Astrocyte of the cerebellum (primary cell): ENCODE measurements at regions not wholly inside any gene's neighbourhood (a gene's known extent, or its start where the extent isn't known, plus 50 kb on each side); places are given as distances from the start of the nearest gene placed in this dataset.

Source experiments
- DNase-seq: peaks from one replicate; pipeline ENCODE4 v3.0.0-alpha.2; 2011; ENCODE audit warnings: low read depth
- H3K4me3 ChIP-seq: 2 replicates; pipeline ENCODE4 v1.5.1; 2011; ENCODE audit warnings: mild to moderate bottlenecking, low read depth, low read length, moderate library complexity
- in situ Hi-C: cut with HindIII; loops from 2 replicates; pipeline ENCODE4 v1.10.0; 2017; ENCODE audit warnings: low sequenced_read_pairs
- TF ChIP-seq, protein P1 (sequence below): IDR thresholded peaks from 2 replicates; pipeline ENCODE4 v1.5.1; 2012; ENCODE audit warnings: low read length, low read depth, moderate library complexity, mild to moderate bottlenecking; ENCODE audit errors: missing control alignments

DNA sequence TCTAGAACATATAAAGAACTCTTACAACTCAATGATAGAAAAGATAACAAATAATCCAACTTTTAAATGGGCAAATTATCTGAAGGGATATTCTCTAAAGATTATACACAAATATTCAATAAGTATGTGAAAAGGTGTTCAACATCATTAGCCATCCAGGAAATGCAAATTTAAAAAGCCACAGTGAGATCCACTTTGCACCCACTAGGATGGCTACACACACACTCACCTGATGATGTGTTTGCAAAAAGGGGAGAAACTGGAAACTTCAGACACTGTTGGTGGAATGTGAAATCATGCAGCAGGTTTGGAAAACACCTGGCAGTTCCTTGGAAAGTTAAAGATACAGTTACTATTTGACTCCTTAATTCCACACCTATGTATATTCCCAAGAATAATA, 87.2 kb upstream of the GYPC start:
- TF ChIP-seq, protein P1, sequence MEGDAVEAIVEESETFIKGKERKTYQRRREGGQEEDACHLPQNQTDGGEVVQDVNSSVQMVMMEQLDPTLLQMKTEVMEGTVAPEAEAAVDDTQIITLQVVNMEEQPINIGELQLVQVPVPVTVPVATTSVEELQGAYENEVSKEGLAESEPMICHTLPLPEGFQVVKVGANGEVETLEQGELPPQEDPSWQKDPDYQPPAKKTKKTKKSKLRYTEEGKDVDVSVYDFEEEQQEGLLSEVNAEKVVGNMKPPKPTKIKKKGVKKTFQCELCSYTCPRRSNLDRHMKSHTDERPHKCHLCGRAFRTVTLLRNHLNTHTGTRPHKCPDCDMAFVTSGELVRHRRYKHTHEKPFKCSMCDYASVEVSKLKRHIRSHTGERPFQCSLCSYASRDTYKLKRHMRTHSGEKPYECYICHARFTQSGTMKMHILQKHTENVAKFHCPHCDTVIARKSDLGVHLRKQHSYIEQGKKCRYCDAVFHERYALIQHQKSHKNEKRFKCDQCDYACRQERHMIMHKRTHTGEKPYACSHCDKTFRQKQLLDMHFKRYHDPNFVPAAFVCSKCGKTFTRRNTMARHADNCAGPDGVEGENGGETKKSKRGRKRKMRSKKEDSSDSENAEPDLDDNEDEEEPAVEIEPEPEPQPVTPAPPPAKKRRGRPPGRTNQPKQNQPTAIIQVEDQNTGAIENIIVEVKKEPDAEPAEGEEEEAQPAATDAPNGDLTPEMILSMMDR, result no peak
- H3K4me3 ChIP-seq, result no peak overlapping the region
- DNase-seq, result no peak
- in situ Hi-C loops, result no loop called here

DNA sequence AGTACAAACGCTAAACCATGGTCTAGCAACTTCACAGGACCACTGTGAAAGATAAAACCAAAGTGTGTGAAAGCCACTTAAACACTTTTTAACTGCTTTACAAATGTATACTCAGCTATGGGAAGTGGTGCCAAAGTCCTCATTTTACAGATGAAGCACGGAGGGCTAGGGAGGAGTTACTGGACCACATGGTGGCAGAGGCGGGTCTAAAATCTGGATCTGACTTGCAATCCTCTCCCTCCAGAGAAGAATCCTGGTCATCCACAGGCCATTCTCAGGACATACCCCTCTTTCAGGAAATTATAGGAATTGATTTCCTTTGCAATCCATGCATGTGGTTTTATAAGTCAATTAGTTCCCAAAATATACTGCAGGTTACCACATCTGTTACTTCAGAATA, 84.6 kb upstream of the GYPC start:
- in situ Hi-C loops, result no loop called here

DNA sequence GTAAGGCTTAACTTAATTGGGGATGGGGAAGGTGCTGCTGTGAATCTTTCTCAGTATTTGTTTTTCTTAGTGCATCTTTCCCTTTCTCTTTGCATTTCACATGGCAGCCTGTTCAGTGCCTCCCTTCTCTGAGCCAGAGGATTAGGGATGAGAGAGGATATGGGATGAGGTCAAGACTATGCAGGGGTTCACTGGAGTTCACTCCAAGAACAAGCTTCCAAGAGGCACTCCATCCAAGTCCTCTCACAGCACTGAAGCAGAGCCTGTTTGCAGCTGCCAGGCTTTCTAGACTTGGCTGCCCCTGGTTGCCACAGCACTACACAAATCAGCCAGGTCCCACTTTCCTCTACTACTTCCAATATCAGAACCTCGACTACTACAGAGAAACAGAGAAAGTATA, 80.3 kb upstream of the GYPC start:
- TF ChIP-seq, protein P1, result no peak
- in situ Hi-C loops, result no loop called here
- DNase-seq, result no peak
- H3K4me3 ChIP-seq, result no peak overlapping the region

More for the DNA sequence above, 84.6 kb upstream of the GYPC start:
- DNase-seq, result no peak
- TF ChIP-seq, protein P1, result no peak
- H3K4me3 ChIP-seq, result no peak overlapping the region

DNA sequence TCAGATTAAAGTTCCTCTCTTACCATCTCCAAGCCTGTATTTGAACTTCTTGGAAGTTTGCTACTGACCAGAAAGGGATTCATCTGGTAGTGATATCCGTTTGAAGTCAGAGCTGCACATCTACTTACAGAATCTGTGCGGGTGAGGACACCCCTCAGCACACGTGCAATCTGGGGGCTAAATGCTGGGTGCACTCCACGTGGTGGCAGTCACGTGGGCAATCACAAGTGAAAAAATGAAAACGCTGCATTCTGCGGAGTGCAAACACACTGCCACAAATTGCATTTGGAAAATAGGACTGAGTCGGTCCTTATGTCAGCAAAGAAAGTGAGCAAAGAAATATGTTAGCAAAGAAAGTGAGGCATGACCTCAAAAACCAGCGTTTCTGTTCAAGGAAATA, 76.1 kb upstream of the GYPC start:
- no peak overlapping the region for H3K4me3 ChIP-seq
- TF ChIP-seq, protein P1, result no peak
- no peak for DNase-seq
- in situ Hi-C loops, result no loop called here

DNA sequence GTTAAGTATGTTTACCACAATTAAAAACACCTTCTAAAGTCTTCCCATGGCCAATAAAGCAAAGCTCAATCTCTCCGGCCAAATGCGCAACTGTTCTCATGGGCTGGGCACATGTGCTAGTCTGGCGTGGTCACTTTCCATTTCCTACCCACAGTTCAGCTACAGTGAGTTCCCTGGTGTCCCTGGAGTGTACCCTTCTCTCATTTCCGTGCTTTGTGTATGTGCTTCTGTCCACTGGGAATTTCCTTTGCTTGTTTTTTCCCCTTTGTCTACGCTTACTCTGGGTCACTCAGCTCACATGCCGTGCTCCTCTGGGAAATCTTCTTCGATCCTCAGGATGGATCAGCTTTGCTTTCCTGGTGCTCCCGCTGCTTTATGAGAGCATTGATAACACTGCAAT, 69.6 kb upstream of the GYPC start:
- in situ Hi-C loops, result no loop called here
- no peak overlapping the region for H3K4me3 ChIP-seq
- no peak for DNase-seq
- TF ChIP-seq, protein P1, result no peak

DNA sequence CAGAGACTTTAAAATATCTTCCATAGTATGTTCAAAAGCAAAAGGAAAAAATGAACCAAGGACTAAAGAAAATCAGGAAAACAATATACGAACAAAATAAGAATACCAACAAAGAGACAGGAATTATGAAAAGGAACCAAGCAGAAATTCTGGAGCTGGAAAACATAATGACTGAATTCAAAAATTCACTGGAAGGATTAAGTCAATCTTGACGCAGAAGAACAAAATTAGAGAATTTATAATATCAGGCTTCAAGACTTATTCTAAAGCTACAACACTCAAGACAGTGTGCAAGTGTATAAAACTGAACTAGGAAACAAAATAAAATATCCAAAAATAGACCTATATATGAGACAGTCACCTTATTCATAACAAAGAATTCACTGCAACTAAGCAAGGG, 56.9 kb upstream of the GYPC start:
- in situ Hi-C loops, result no loop called here
- TF ChIP-seq, protein P1, result no peak
- no peak for DNase-seq
- H3K4me3 ChIP-seq, result no peak overlapping the region

DNA sequence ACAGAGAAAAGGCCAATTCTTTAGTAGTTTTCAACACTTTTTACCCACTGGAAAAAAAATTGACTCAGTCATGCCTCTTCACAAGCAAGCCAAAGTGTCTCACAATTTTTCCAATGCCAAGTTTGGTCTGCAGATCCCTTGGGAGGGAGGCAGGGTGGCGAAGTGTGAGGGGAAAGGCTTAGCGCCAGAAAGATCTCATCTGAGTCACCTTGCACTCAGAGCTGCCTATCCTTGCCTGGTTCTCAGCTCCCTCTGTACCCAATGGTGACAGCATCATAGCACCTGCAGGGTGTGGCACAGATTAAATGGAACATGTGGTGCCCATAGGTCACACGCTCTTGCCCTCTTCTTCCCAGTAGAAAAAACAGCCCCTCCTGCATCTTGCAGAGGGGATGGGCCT, 55.2 kb upstream of the GYPC start:
- in situ Hi-C loops, result no loop called here
- H3K4me3 ChIP-seq, result no peak overlapping the region
- TF ChIP-seq, protein P1, result no peak
- DNase-seq, result no peak
